ENCODE measurements at regions not wholly inside any gene's neighbourhood (a gene's known extent, or its start where the extent isn't known, plus 50 kb on each side); places are given as distances from the start of the nearest gene placed in this dataset.

DNA sequence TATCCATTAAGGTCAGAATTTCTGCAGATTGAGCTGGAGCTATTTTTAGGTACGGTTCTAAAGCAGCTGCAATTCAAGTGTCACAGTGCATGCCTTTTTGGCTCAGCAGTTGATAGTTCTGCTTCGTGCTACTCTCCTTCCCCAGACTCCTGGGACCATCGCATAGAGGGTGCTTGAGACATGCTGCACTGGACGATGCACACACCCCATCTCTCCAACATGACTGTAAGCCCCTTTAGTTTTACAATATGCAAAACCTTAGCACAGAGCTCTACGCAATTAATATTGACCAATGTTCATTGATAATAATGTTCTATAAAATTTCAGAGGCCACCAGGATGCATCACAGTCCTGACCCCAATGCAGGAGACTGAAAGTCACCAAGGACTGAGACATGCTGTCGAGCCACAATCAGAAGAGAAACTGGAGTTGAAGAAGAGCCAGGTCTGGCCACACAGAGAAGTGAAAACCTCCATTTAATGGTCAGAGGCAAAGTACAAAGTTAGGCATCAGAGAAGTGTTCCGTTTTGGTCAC lies 120.9 kb upstream of the ZC3H12C start:
- DNase-seq (ENCODE audit: low read depth), result no peak

- DNase-seq (ENCODE audit: low read depth), result no peak
These were observed 120.3 kb upstream of the ZC3H12C start for GRCh38 chr11:109972939-109973338.

- no peak for DNase-seq (ENCODE audit: low read depth)
These were observed 119.7 kb upstream of the ZC3H12C start for GRCh38 chr11:109973486-109973885.

- no peak for DNase-seq (ENCODE audit: low read depth)
These were observed 118.7 kb upstream of the ZC3H12C start for GRCh38 chr11:109974523-109974922.

GRCh38 chr11:109978895-109979294 lies 114.3 kb upstream of the ZC3H12C start:
- no peak for DNase-seq (ENCODE audit: low read depth)

GRCh38 chr11:109981031-109981636 lies 112.1 kb upstream of the ZC3H12C start:
- no peak for DNase-seq (ENCODE audit: low read depth)

- no peak for DNase-seq (ENCODE audit: low read depth)
These were observed 109.8 kb upstream of the ZC3H12C start for GRCh38 chr11:109983358-109983757.

DNA sequence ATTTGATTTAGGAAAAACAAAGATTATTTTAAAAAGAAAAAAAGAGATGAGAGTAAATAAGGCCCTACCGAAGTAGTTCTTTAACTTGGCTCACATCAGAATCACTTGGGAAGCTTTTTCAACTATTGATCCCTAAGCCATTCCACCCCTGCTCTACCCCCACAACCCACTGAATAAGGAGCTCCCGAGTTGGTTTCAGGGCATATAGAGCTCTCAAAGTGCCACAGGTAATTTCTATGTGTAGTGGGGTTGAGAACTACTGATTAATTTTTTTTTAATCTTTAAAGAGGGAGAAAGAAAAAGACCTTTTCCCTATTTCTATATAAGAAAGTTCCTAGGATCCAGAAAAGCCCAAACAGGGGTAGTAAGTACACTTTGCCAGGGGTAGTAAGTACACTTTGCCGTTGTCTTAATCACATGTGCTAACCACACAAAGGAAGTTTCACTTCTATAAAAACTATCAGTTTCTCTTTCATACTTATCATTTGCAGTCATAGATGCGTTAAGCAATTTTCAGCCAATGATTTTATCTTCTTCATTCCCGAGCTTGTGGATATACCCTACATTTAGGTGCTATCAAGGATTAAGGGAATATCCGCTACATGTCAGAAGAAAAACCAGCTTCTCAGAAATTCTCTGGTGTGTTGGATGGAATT lies 108.4 kb upstream of the ZC3H12C start:
- DNase-seq (ENCODE audit: low read depth), result no peak

- DNase-seq (ENCODE audit: low read depth), result no peak
These were observed 106.7 kb upstream of the ZC3H12C start for GRCh38 chr11:109986488-109986887.

- DNase-seq (ENCODE audit: low read depth), result no peak
These were observed 101.4 kb upstream of the ZC3H12C start for GRCh38 chr11:109991835-109992234.

- no peak for DNase-seq (ENCODE audit: low read depth)
These were observed 99.4 kb upstream of the ZC3H12C start for GRCh38 chr11:109993786-109994185.

DNA sequence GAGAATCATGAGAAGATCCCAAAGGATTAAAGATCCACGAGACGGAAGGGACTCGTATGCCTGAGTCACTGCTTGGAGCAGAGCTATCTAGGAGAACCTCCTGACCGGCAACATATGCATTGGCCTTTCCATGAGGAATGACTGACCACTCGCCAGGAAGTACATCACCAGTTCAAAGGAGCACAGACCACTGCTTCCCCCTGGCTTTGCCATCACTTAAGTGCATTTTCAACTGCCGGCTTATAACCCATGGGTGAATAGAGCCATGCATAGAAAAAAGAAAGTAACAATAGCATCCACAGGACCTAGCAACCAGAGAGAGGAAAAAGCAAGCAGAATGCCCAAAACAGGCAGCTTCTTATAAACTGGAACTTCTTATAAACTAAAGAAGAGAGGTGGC lies 98.3 kb upstream of the ZC3H12C start:
- DNase-seq (ENCODE audit: low read depth), result no peak

- no peak for DNase-seq (ENCODE audit: low read depth)
These were observed 97.1 kb upstream of the ZC3H12C start for GRCh38 chr11:109996060-109996459.

DNA sequence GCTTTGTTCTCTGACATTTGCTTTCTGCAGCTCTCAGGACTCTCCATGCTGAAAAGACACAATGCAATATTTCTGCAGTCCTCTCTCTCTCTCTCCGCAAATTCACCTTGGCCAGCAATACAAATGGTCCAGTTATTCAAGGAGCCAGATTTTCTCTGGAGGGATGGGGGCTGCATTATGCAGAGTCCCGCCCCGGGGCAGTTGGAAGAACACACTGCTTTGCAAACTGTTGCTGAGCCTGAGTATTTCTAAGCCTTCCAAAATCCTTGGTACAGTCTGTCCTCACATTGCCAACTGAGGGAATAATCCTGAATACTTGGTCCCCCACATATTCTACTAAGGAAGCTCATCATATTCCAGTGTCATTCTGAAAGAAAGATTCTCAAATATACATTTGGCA lies 94.3 kb upstream of the ZC3H12C start:
- DNase-seq (ENCODE audit: low read depth), result no peak

GRCh38 chr11:110000031-110000502 lies 93.1 kb upstream of the ZC3H12C start:
- no peak for DNase-seq (ENCODE audit: low read depth)

- no peak for DNase-seq (ENCODE audit: low read depth)
These were observed 92.3 kb upstream of the ZC3H12C start for GRCh38 chr11:110000850-110001249.

DNA sequence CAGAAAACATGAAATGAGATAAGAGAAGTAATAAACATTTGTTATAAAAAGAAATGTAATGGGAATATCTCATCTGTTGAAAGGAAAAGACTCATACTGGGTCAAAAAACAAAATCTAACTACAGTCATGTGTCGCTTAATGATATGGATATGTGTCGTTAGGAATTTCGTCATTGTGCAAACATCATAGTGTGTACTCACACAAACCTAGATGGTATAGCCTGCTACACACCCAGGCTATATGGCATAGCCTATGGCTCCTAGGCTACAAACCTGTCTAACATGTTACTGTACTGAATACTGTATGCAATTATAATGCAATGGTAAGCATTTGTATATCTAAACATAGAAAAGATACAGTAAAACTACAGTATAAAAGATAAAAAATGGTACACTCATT lies 89.8 kb upstream of the ZC3H12C start:
- DNase-seq (ENCODE audit: low read depth), result no peak

GRCh38 chr11:110011595-110011994 lies 81.6 kb upstream of the ZC3H12C start:
- DNase-seq (ENCODE audit: low read depth), result no peak

DNA sequence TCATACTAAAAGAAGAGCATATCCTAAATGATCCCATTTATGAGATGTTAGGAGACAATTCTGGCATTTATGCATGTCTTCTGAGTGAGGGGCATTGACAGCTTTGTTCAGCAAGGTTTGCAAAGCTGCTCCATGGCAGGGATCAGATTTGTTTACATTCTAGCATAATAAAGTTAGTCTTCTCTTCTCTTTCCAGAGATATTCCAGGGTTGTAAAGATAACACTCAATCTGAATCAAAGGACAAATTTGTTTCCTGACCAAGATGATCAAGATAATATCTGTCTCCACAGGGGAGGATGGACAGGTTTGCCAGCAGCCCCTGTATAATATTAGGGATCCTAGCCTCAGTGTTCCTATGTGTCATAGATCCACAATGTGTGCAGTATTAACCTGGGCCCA lies 77.5 kb upstream of the ZC3H12C start:
- DNase-seq (ENCODE audit: low read depth), result no peak

- no peak for DNase-seq (ENCODE audit: low read depth)
These were observed 73.5 kb upstream of the ZC3H12C start for GRCh38 chr11:110019675-110020074.

GRCh38 chr11:110022548-110022947 lies 70.6 kb upstream of the ZC3H12C start:
- no peak for DNase-seq (ENCODE audit: low read depth)

GRCh38 chr11:110023711-110024110 lies 69.5 kb upstream of the ZC3H12C start:
- DNase-seq (ENCODE audit: low read depth), result no peak

GRCh38 chr11:110026858-110027626 lies 66.2 kb upstream of the ZC3H12C start:
- DNase-seq (ENCODE audit: low read depth), result no peak
